B cell (primary cell): ENCODE measurements at regions not wholly inside any gene's neighbourhood (a gene's known extent, or its start where the extent isn't known, plus 50 kb on each side); places are given as distances from the start of the nearest gene placed in this dataset.

Experiments used
- ATAC-seq: fragments of 200-7000 bp; cut with Tn5 transposase; one replicate; pipeline ENCODE4 v1.10.0; 2021; ENCODE audit warnings: low read depth, mild to moderate bottlenecking, moderate number of reproducible peaks, moderate library complexity
- CTCF ChIA-PET: fragments of 350-600 bp; sonication (Branson Sonifier 250); formaldehyde crosslinking; loops from one replicate; lab custom pipeline; 2021; ENCODE audit warnings: antibody characterized with exemption, inconsistent platforms; lab: Charles Lee
- POLR2A ChIA-PET: fragments of 350-600 bp; sonication (Branson Sonifier 250); formaldehyde crosslinking; loops from one replicate; lab custom pipeline; 2021; ENCODE audit warnings: antibody characterized with exemption; lab: Charles Lee
- DNase-seq: peaks from one replicate; pipeline ENCODE4 v3.0.0; 2013
- H2AFZ ChIP-seq: 2 replicates; pipeline ENCODE4 v1.6.1; 2012; ENCODE audit warnings: mild to moderate bottlenecking, low read depth, low read length; ENCODE audit not compliant: insufficient read depth, poor library complexity, severe bottlenecking
- H3K27ac ChIP-seq, 2 donors: 1 replicate in 1 of 2; 2 replicates in 1 of 2; pipeline ENCODE4 v1.5.1; 2012 to 2013; ENCODE audit warnings: low read length in 2 of 2, mild to moderate bottlenecking in 2 of 2, moderate library complexity in 1 of 2
- H3K27me3 ChIP-seq, 4 experiments: fragments of 200-600 bp in 1 of 4; sonication (generic) in 1 of 4; replicated peaks in 1 of 4; 1 replicate in 2 of 4; 2 replicates in 2 of 4; pipeline versions ENCODE4 v1.6.1 to v1.7.0; 2013 to 2016; ENCODE audit warnings: low read length in 3 of 4, mild to moderate bottlenecking in 2 of 4, mixed read lengths in 1 of 4, moderate library complexity in 1 of 4; ENCODE audit not compliant: insufficient read depth in 4 of 4, control insufficient read depth in 3 of 4; ENCODE audit errors: control extremely low read depth in 1 of 4
- H3K36me3 ChIP-seq, 2 experiments: replicated peaks in 1 of 2; 1 replicate in 1 of 2; 2 replicates in 1 of 2; pipeline versions ENCODE4 v1.6.1 to v1.7.1; 2013; ENCODE audit warnings: low read length in 1 of 2; ENCODE audit not compliant: insufficient read depth in 2 of 2, control insufficient read depth in 1 of 2; ENCODE audit errors: control extremely low read depth in 1 of 2, extremely low read depth in 1 of 2
- H3K4me1 ChIP-seq, 2 donors: fragments of 200-600 bp in 1 of 2; sonication (generic) in 1 of 2; 1 replicate in 1 of 2; 2 replicates in 1 of 2; pipeline versions ENCODE4 v1.5.1 to v1.6.1; 2013 to 2017; ENCODE audit warnings: low read length in 2 of 2; ENCODE audit not compliant: control insufficient read depth in 2 of 2, insufficient read depth in 2 of 2
- H3K4me2 ChIP-seq: replicated peaks from 2 replicates; pipeline ENCODE3; 2012; ENCODE audit warnings: mild to moderate bottlenecking, low read depth, low read length; ENCODE audit not compliant: poor library complexity, severe bottlenecking
- H3K4me3 ChIP-seq, 5 experiments: fragments of 200-600 bp in 1 of 5; sonication (generic) in 1 of 5; 1 replicate in 3 of 5; 2 replicates in 2 of 5; pipeline versions ENCODE4 v1.5.1 to v1.7.0; 2011 to 2016; ENCODE audit warnings: low read length in 4 of 5, mild to moderate bottlenecking in 4 of 5, low read depth in 2 of 5, control low read depth in 1 of 5, moderate library complexity in 1 of 5; ENCODE audit not compliant: insufficient read depth in 1 of 5; ENCODE audit errors: control extremely low read depth in 1 of 5, extremely low read depth in 1 of 5
- H3K79me2 ChIP-seq: fragments of 200-600 bp; sonication (generic); one replicate; pipeline ENCODE4 v1.6.0; 2016; ENCODE audit warnings: low read length; ENCODE audit not compliant: control insufficient read depth, insufficient read depth
- H3K9ac ChIP-seq: fragments of 200-600 bp; sonication (generic); 2 replicates; pipeline ENCODE4 v1.6.1; 2017; ENCODE audit warnings: mild to moderate bottlenecking, low read length, moderate library complexity
- H3K9me3 ChIP-seq, 3 donors: one replicate each; pipeline versions ENCODE4 v1.6.1 to v1.7.1; 2013; ENCODE audit warnings: low read length in 2 of 3; ENCODE audit not compliant: control insufficient read depth in 2 of 3, insufficient read depth in 1 of 3; ENCODE audit errors: control extremely low read depth in 1 of 3
- H4K20me1 ChIP-seq: 2 replicates; pipeline ENCODE4 v1.6.0; 2012; ENCODE audit warnings: mild to moderate bottlenecking, low read length; ENCODE audit not compliant: insufficient read depth, control insufficient read depth, poor library complexity, severe bottlenecking
- H3K27ac Mint-ChIP-seq: one replicate; pipeline ENCODE4 v1.8.0; 2021; ENCODE audit warnings: mixed read lengths
- H3K27me3 Mint-ChIP-seq: one replicate; pipeline ENCODE4 v1.8.0; 2021; ENCODE audit warnings: mixed read lengths
- H3K4me1 Mint-ChIP-seq: one replicate; pipeline ENCODE4 v1.8.0; 2021; ENCODE audit warnings: mixed read lengths
- H3K4me3 Mint-ChIP-seq: one replicate; pipeline ENCODE4 v1.8.0; 2021; ENCODE audit warnings: mixed read lengths
- H3K9me3 Mint-ChIP-seq: one replicate; pipeline ENCODE4 v1.8.0; 2022; ENCODE audit warnings: mixed read lengths; ENCODE audit not compliant: insufficient read depth
- EZH2 ChIP-seq: IDR thresholded peaks from 2 replicates; pipeline ENCODE4 v1.6.1; 2012; ENCODE audit warnings: borderline replicate concordance, low read depth, mild to moderate bottlenecking, moderate library complexity, low read length; ENCODE audit not compliant: insufficient read depth, poor library complexity, severe bottlenecking
- whole genome bisulfite sequencing: methylation state at CpG from one replicate; pipeline ENCODE4 v1.1.5; 2013; ENCODE audit warnings: missing lambda C conversion rate; ENCODE audit not compliant: insufficient coverage; 5-methylcytosine and 5-hydroxymethylcytosine counted together
- intact Hi-C: fragments of 100-400 bp; cut with micrococcal nuclease; formaldehyde crosslinking; loops from one replicate; pipeline ENCODE4 v1.10.0; 2022
- TF ChIP-seq, protein P1 (sequence below): fragments of 200-600 bp; IDR thresholded peaks from one replicate; pipeline ENCODE4 v1.8.0; 2022; ENCODE audit warnings: antibody characterized with exemption, mild to moderate bottlenecking

DNA sequence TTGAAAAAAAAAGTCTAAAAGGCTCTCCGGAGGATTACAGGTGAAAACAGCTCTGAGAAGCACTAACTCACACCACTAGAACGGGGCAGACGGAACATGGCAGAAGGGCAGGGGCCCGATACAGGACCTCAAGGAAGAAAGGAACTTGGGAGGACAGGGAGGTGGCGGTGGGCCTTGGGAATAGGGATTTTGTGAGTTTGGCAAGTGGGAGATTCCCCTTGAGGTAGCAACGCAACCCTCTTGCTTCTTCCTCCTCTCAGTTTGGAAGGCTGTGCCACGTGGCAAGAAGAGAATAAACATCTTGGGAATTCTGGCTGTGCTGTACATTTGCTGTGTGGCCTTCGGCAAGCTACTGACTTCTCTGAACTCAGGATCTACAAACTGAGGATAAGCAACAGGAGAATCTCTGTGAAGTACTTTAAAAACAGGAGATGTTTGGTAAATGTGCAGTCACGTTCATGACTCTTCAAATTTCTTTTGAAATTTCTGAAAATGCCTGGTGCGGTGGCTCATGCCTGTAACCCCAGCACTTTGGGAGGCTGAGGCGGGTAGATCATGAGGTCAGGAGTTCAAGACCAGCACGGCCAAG, 220.8 kb downstream of the BCAS1 start:
- Mint-ChIP-seq H3K27ac (peak overlapping the region; percentile 0), H3K27me3 (no peaks in the 10 kb centered on the region), H3K9me3 (no peaks in the 10 kb centered on the region), H3K4me3 (no peak overlapping the region), H3K4me1 (peaks cover 45% of the 10 kb centered on the region)
- H3K9ac ChIP-seq, result no peak overlapping the region
- peaks cover 28 to 33% of the 10 kb centered on the region in 2 donors for H3K4me1 ChIP-seq
- H3K36me3 ChIP-seq, result no peaks in the 10 kb centered on the region
- no peaks in the 10 kb centered on the region for H3K79me2 ChIP-seq
- H3K4me3 ChIP-seq, result no peak overlapping the region
- ChIA-PET CTCF (no interaction called here), POLR2A (interaction anchor here (0.6 kb wide), 1 partner anchor 12 kb away, joined by 3 read pairs; no protein-coding TSS in a partner anchor)
- no peak for TF ChIP-seq EZH2
- TF ChIP-seq, protein P1, sequence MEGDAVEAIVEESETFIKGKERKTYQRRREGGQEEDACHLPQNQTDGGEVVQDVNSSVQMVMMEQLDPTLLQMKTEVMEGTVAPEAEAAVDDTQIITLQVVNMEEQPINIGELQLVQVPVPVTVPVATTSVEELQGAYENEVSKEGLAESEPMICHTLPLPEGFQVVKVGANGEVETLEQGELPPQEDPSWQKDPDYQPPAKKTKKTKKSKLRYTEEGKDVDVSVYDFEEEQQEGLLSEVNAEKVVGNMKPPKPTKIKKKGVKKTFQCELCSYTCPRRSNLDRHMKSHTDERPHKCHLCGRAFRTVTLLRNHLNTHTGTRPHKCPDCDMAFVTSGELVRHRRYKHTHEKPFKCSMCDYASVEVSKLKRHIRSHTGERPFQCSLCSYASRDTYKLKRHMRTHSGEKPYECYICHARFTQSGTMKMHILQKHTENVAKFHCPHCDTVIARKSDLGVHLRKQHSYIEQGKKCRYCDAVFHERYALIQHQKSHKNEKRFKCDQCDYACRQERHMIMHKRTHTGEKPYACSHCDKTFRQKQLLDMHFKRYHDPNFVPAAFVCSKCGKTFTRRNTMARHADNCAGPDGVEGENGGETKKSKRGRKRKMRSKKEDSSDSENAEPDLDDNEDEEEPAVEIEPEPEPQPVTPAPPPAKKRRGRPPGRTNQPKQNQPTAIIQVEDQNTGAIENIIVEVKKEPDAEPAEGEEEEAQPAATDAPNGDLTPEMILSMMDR, result no peak
- H3K27ac ChIP-seq, result no peak overlapping the region
- intact Hi-C loops, result no loop called here
- no peaks in the 10 kb centered on the region for H3K27me3 ChIP-seq
- WGBS, result 96% methylated on average over 4 of the region's 12 CpGs
- no peaks in the 10 kb centered on the region for H4K20me1 ChIP-seq
- H3K4me2 ChIP-seq, result no peak overlapping the region
- ATAC-seq, result no peak
- no peak overlapping the region for H2AFZ ChIP-seq
- no peak for DNase-seq
- H3K9me3 ChIP-seq, result no peaks in the 10 kb centered on the region

DNA sequence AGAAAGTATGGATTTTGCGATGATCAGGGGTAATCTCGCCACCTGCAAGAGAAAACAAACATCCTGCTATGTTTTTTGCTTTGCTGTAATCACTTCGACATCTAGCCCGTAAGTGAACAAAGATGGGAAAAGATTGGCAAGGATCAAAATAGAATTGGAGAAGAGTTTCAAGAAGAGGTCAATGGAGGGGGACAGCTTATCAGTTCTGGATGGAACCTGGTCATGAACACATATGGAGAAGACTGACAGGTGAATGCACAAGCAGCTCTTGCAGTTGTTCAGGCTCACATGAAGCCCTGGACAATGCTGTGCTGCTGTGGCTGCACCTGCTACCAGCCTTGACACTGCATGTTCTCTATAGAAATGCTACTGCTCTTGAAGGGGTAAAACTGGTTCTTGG, 222.1 kb downstream of the BCAS1 start:
- no peak overlapping the region for H3K27ac ChIP-seq
- peak overlapping the region; percentile 70 for H3K27ac Mint-ChIP-seq
- no peaks in the 10 kb centered on the region for H3K36me3 ChIP-seq
- no peak overlapping the region for H2AFZ ChIP-seq
- H3K27me3 Mint-ChIP-seq, result no peaks in the 10 kb centered on the region
- H3K9me3 Mint-ChIP-seq, result no peaks in the 10 kb centered on the region
- TF ChIP-seq, protein P1, result no peak
- no peaks in the 10 kb centered on the region for H3K9me3 ChIP-seq
- ChIA-PET POLR2A (interaction anchor here (0.6 to 1.2 kb wide), 4 partner anchors 9 to 255 kb away, joined by 3 to 7 read pairs (median 4); partner anchors contain the start of gene ZNF217), CTCF (interaction anchor here (0.6 to 2.6 kb wide), 5 partner anchors 22 to 261 kb away, joined by 3 to 9 read pairs (median 4); no protein-coding TSS in a partner anchor)
- no peaks in the 10 kb centered on the region for H3K79me2 ChIP-seq
- H3K4me2 ChIP-seq, result peak overlapping the region; percentile 74
- no peak overlapping the region for H3K4me3 ChIP-seq
- WGBS, result 85% methylated on average over 4 of the region's 4 CpGs
- peak overlapping the region; percentile 49 for H3K4me3 Mint-ChIP-seq
- no peaks in the 10 kb centered on the region for H4K20me1 ChIP-seq
- peak overlapping the region; percentile 44 for H3K9ac ChIP-seq
- H3K4me1 Mint-ChIP-seq, result peaks cover 53% of the 10 kb centered on the region
- intact Hi-C loops, result no loop called here
- no peaks in the 10 kb centered on the region for H3K27me3 ChIP-seq
- H3K4me1 ChIP-seq, result peaks cover 32 to 39% of the 10 kb centered on the region in 2 donors
- DNase-seq, result no peak
- no peak for ATAC-seq
